Right kidney (tissue), 1 donor: ENCODE measurements at regions not wholly inside any gene's neighbourhood (a gene's known extent, or its start where the extent isn't known, plus 50 kb on each side); places are given as distances from the start of the nearest gene placed in this dataset.
"Not testable (repeated sequence)": the region's sequence is repeated elsewhere in the genome, so short reads cannot be mapped to it uniquely, and the experiment has no call there.

Experiments used
- DNase-seq: peaks from one replicate; pipeline ENCODE4 v3.0.0-alpha.2; 2016

DNA sequence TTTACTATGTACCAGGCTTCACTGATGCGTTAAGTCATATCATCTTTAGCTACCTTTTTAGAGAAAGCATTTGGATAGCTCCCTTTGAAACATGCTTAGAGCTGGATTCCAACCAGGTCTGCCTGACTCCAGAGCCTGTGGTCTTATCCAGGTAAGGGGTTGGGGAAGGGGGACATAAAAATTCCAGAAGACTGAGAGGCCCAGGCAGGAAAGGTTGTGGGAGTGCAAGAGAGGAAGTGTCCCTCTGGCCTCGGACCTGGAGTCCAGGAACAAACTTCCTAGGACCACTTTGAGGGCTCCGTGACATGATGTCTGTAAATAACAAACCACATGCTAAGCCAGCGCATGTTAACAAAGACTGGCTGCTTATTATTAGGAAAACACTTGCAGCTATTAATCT lies 163.0 kb upstream of the KCNG1 start:
- no peak for DNase-seq

DNA sequence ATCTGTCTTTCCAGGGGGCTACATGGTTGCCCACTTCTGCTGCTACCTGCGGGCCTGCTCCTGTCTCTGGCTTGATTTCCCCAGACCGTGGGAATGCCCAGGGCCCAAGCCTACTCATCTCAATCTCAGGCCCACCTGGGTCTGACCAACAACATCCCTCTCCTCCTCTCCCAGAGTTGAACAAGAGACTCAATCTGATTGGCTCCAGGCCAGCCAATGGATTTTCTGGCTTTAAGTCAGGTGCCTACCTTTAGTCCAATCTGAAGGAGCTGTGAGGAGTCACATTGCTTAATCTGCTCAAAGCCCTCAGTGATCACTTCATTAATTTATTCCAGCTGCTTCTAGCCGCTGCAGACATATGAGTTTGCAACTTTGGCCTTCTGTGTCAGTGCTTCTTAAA lies 162.4 kb upstream of the KCNG1 start:
- no peak for DNase-seq

DNA sequence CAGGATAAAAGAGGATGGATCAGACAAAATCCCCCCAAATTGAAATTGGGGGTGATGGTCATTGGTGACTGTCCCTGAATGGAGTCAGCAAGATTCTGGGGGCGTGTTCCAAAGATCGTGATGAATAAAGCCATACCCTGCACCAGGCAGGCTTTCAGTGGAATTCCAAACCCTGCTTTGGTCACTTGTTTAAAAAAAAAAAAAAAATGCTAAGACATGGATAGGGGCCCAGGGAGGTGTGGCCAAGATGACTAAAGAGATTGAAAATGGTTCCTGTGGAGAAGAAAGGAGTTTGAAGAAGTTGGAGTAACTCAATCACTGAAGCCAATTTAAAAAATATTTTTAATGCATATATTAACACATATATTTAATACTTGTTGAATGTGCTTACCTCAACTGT lies 161.4 kb upstream of the KCNG1 start:
- no peak for DNase-seq

DNA sequence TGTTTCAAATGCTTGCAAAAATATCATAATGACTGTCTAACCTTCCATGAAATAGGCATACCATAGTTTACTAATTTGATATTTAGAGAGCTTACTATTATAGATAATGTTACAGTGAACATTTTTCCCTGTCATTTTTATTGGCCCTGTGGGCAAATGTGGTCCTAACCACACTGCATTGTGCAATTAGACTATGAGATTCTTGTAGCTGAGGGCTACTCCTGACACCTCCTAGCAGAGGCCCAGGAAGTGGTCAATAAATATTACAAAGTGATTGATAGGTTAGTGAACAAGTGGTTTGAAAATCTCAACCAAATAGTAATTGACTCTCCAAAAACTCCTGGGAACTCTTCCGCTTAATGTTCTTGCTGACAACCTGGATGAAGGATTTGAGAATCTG lies 160.5 kb upstream of the KCNG1 start:
- DNase-seq, result no peak

DNA sequence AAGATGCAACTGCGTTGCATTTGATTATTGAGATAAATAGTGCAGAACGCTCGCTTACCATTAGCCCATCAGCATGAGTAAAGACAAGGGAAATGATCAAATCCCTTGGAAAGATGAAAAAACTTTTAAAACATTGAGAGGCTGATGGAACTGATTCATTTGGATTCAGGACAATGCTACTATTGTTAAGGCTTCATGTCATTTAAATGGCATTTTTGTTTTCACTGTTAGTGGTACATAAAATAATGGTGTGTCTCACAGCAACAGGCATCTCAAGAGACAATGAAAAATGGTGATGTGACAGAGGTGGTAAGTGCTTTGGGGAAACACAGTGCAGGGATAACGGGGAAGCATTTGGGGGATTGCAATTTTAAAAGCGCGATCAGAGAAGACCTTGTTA lies 159.7 kb upstream of the KCNG1 start:
- DNase-seq, result no peak

DNA sequence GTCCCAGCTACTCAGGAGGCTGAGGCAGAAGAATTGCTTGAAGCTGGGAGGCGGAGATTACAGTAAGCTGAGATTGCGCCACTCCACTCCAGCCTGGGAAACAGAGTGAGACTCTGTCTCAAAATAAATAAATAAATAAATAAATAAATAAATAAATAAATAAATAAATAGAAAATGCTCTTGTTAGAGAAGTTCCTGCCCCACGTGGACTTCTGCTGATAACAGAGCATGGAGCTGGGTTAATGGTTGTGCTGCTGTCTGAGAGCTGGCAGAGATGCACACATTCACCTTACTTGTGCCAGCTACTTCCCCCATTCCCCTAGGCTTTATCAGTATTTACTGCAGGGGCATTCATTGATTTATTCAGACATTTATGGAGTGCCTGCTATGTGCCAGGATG lies 155.2 kb upstream of the KCNG1 start:
- no peak for DNase-seq

DNA sequence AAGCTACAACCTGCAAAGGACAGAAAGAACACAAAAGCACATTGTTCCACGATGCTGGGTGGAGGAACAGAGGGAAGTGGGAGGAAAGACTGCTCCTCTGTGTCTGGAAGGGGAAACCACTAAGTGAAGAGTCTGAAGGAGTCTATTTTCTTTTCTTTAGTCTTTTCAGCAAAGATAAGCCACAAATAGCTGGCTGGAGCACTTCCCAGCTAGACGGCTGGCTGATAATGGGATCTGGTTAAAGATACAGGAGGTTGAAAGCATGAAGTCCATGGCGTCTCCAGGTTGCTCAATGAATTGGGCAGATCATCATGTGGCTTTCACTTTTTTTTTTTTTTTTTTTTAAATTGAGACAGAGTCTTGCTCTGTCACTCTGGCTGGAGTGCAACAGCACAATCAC lies 154.0 kb upstream of the KCNG1 start:
- no peak for DNase-seq

DNA sequence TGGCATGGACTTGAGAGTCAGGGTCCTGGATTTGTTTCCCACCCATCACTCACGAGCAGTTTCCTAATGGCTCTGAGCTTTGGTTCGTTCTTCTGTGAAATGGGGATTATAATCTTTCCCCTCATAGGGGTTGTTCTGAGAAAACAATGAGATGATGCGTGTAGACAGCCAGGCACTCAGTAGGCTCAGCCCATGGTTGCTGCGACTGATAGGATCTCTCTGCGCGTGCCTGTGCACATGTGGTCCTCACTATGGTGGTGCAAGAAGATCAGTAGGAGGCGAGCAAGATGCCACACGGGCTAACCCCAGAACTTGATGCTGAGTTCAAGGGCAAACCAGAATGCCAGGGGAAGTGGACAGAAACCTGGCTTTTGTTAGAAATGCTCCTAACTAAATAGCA lies 153.5 kb upstream of the KCNG1 start:
- DNase-seq, result no peak

DNA sequence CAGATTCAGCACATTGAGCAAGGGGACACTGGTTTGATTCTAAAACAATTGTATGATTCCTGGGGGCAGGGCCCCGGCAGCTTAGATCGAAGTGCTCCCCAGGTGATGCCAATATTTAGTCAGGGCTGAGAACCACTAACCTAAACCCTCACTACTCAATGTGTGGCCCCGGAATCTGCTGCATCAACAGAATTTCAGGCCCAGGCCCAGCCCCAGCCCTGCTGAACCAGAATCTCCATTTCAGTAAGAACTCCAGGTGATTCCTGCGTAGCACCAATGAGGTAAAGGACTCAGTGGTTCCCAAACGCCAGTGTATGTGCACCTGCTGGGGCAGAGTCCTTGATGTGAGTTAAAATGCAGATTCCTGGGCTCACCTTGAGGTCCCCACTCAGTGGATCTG lies 152.8 kb upstream of the KCNG1 start:
- no peak for DNase-seq

DNA sequence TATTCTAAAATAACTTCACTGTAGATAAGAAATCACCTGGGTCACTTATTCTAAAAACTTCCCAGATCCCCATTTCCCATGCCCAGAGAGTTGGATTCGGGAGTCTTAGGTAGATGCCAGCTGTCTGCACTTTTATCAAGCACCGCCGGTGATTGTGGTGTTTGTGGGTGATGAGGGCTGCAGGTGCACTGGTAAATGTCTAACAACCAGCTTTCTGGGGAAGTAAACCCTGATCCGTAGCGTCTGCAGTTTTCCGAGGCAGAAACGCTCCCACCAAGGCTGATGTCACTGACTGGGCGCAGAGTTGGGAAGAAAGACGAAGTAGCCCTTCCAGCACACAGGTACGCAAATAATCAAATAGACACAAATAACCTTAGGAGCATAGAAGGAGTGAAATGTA lies 152.2 kb upstream of the KCNG1 start:
- DNase-seq, result no peak

DNA sequence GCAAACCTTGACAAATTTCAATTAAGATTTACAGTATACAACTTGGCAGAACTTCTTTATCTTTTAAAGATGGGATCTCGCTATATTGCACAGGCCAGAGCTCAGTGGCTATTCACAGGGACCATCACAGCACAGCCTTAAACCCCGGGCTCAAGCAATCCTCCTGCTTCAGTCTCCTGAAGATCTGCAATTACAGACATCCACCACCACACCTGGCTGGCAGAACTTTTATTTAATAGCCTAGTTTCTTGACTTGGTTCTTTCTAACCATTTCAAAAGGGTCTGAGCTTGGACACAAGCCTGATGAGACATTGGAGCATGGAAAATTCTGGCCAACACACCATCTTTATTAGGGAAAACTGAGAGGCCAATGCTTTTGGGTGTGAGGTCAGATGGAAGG lies 151.6 kb upstream of the KCNG1 start:
- DNase-seq, result no peak

DNA sequence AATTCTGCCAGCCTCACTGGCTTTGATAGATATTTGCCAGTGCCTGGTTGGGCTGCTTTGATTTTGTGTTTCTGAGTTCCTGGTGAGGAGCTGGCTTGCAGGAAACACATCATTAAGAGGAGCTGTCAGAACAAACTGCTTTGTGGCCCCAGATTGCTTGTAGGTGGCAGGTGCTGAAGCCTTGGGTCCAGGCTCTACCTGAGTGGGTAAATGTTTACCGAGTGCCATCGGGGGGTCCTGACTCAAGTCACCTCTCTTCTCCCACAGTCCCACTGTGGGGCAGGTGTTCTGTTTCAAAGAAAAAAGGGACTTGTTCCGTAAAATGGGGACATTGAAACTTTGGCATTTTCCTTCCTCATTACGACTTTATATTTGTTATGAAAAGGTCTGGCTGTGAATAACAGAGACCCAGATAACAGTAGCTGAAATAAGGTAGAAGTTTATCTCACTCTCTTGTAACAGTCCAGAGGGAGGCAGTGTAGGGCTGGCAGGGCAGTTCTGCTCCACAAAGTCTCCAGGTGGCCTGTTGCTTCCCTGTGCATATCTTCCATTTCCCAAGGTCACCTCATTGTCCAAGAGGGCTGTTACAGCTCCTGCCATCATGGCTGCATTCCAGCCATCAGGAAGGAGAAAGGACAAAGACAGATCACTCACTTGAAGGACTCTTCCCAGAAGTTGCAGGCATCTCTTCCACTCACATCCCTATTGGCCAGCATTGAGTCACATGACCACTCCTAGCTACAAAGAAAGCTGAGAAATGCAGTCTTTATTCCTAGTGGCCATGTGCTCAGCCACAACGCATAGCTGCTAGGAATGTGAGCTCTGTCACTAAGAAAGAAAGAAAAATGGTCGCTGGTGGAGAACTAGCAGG lies 149.9 kb upstream of the KCNG1 start:
- DNase-seq, result no peak

DNA sequence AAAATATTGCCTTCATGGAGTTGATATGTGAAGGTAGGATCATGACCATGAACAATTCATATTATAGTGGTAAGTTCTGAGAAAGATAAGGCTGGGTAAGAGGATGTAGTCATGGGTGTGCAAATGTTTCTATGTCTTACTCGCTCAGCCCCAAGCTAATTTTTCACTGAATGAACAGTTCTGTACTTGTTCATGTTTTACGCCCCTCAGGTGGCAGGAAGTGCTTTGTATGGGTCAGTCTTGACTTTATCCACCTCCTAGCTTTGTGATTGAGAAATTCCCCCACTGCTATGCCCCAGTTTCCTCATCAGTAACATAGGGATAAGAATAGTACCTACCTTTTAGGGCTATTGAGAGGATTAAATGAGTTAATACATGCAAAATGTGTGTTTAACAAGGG lies 148.2 kb upstream of the KCNG1 start:
- no peak for DNase-seq

DNA sequence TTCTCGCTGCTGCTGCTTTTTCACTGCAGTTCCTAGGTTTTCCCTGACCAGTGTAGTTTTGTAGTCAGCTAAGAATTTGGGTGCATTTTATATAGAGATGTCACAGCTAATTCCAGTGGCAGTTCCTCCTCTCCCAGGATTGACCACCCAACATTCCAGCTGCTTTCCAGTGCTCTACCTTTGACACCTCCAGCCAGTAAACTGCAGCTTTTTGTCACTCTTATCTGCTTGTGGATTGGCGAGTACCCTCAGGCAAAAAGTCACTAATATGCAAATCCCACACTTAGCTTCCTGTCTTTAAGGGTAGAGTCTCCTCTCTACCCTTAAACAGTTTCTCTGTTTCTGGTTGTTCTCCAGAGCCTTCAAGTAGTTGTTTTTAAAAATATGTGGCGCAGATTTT lies 146.9 kb upstream of the KCNG1 start:
- no peak for DNase-seq

DNA sequence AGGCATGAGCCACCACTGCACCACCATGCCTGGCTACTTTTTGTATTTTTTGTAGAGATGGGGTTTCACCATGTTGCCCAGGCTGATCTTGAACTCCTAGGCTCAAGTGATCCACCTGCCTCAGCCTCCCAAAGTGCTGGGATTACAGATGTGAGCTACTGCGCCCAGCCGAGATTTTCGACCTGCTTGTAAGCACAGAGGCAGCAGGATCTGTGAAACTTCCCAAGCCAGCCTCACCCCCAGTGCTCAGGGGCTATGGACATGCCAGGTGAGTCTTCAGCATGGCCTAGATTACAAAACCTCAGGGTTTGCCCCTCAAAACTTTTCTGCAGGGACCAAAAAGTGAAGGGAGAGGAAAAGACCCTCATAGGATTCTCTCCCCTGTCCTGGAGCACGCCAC lies 145.0 kb upstream of the KCNG1 start:
- DNase-seq, result not testable (repeated sequence)

DNA sequence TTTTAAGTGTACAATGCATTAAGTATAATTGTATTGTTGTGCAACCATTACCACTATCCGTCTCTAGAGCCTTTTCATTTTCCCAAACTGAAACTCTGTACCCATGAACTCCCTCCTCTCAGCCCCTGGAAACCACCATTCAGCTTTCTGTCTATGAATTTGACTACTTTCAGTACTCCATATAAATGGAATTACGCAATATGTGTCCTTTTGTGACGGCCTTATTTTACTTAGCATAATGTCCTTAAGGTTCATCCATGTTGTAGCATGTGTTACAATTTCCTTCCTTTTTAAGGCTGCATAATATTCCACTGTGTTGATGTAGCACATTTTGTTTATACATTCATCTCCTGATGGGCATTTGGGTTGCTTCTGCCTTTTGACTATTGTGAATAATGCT lies 143.6 kb upstream of the KCNG1 start:
- DNase-seq, result no peak

DNA sequence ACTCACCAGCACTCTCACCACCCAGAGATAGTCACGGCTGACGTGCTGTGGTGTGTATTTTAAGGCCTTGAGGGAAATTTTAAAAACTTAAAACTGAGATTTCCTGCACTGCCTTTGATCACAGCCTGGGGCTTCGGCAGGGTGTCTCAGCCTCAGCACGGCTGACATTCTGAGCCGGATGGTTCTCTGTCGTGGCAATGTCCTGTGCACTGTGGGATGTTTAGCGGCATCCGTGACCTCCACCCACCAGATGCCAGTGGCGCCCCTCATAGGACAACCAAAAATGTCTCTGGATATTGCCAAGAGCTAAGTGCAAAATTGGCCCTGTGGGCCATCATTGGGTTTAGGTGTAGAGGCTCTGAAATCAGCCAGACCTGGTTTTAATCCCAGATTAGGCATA lies 142.2 kb upstream of the KCNG1 start:
- no peak for DNase-seq

DNA sequence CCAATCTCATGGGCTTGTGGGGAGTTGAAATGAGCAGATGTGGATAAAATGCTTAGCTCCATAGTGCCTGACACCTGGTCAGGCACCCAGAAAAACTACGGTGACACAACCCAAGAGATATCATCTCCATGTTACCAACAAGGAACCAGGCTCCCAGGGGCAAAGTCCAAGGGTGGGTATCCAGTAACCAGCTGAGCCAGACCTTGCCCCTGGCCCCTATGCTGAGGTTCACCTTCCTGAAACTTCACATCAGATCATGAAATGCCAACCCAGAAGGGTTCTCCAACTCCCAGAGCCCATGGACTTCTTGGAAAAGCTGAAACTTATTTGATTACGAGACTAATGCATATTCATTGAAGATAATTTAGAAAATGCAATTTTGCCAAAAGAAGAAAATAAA lies 141.8 kb upstream of the KCNG1 start:
- no peak for DNase-seq

DNA sequence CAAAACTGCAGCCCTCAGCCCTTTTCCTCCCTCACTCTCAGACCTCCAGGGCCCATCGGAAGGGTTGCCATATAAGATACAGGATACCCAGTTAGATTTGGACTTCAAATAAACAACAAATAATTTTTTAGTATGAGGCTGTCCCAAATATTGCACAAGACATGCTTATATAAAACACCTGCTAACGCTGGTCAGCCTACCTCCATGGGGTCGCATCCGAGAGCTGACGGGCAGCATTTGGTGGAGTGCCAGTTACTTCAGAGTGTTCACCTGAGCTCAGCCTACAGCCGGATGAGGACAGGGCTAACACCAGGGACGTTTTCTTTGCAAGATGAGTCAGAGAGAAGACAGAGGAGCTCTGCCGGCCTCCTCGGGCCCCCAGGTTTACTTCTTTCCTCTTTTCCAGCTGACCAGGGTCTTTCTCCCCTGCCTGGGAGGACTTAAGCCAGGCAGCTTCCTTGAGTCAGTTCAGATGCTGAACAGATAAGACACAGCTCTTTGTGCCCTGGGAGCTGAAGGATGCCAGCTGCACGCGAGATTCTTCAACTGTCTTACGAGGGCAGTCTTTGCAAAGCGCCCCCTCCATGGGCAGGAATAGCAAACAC lies 141.2 kb upstream of the KCNG1 start:
- DNase-seq, result no peak

DNA sequence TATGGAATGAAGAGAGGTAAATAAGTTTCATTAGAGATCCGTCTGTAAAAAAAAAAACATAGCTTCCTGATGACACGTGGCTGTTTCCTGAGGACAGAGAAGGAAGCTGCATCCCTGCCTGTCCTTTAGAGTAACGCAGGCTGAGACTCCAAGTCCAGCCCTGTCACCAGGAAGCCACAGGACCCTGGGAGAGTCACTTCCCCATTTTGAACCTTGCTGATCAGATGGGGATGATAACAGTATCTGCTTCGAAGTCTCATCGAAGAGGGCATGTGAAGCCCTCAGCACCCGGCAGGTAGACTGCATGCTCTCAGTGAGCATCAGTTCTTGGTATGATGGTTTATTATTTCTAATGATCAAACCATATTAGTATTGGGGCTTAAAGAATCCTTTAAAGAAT lies 139.1 kb upstream of the KCNG1 start:
- no peak for DNase-seq

DNA sequence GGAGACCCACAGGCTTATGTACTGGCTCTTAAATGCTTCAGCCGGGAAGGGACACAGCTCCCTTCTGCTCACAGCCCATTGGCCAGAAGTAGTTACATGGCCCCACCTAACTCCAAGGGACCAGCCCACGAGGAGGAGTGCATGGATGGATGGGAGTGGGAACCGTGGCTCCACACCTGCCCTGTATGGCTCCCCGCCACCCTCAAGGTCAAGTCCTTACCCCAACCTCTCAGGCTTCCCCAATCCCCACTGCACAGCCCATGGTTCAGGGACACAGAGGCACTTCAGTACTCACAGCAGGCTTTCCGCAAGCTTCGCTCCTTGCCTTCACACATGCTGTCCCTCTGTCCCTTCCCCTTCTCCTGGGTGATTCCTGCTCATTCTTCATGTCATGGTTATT lies 137.9 kb upstream of the KCNG1 start:
- DNase-seq, result no peak

DNA sequence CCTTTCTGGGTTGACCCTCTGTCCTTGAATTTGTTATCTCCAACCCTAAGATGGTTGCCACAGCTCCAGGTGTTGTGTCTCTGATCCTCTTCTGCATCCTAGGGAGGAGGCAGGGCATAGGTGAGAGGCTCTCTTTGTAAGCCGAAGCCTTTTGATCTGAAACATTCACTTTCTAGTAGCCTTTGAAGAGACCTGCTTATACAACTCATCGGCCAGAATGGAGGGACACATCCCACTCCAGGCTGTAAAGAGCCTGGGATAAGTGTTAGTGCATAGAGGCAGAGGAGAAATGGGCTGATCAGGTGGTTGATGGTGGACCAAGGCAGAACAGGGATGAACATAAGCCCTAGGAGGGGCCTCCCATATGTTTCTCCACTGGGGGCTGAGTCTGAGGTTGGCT lies 137.1 kb upstream of the KCNG1 start:
- DNase-seq, result no peak

DNA sequence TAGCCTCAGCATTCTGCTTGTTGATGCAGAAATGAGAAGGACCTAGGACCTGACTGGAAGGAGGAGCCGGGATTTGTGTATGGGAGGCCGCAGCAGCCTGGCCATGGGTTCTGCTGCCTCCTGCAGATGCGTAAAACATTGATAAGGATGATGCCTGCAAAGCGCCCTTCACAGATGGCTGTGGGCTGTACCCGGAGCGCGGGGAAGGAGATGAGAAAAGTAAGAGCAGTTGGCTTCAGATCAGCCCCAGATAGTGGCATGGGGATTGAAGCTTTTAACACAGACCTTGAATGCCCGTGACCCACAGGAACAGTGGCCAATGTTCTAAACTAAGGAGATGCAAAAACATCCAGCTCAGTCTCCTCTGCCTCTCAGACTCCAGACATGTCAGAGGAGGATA lies 136.4 kb upstream of the KCNG1 start:
- DNase-seq, result no peak

DNA sequence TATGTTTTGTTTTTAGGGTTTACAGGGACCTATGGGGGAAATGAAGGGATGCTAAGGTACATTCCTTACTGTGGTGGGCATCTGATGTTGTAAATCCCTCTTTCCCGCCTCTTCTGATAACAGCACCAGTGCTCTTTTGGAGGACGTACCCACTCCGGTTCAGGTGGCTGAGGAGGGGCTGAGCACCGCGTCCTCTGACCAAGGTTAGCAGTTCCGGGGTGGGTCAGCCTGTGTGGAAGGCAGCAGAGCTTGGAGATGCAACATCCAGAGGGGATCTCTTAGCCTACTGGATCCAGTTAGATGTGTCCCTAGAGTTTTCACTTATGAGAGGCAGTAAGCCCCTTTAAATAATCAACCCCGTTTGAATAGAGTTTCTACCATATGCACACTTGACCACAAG lies 135.3 kb upstream of the KCNG1 start:
- no peak for DNase-seq
